ENCODE measurements at regions not wholly inside any gene's neighbourhood (a gene's known extent, or its start where the extent isn't known, plus 50 kb on each side); places are given as distances from the start of the nearest gene placed in this dataset.

DNA sequence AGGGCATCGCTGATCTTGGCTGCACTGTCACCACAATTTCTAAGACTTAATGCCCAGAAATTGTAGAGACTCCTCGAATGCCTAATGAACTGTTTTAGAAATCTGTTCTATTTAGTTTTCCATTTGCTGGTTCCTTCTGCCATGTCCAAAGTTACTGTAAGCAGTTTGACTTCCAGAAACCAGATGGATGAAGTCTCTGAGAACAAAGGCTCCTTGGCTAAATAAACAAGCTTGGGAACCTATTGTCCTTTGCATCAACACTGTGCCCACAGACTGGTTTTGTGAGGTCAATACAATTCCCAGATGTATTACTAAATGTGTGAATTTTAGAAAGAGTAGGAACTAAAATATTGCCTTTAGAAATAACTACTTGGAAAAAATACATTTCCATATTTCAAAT is 600.2 kb downstream of the NYAP2 start (continued):
- TF ChIP-seq, protein P1, sequence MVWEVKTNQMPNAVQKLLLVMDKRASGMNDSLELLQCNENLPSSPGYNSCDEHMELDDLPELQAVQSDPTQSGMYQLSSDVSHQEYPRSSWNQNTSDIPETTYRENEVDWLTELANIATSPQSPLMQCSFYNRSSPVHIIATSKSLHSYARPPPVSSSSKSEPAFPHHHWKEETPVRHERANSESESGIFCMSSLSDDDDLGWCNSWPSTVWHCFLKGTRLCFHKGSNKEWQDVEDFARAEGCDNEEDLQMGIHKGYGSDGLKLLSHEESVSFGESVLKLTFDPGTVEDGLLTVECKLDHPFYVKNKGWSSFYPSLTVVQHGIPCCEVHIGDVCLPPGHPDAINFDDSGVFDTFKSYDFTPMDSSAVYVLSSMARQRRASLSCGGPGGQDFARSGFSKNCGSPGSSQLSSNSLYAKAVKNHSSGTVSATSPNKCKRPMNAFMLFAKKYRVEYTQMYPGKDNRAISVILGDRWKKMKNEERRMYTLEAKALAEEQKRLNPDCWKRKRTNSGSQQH (CRISPR knock-in tag; IDR thresholded peaks at IDR 0.05; ENCODE audit: low read depth) = no peak
- TF ChIP-seq ZNF468 (CRISPR knock-in tag; IDR thresholded peaks at IDR 0.05) (no peak), REPIN1 (CRISPR knock-in tag; IDR thresholded peaks at IDR 0.05; ENCODE audit: borderline replicate concordance, low read depth) (no peak), NAIF1 (CRISPR knock-in tag; IDR thresholded peaks at IDR 0.05; ENCODE audit: borderline replicate concordance) (no peak)
- TF ChIP-seq, protein P2, sequence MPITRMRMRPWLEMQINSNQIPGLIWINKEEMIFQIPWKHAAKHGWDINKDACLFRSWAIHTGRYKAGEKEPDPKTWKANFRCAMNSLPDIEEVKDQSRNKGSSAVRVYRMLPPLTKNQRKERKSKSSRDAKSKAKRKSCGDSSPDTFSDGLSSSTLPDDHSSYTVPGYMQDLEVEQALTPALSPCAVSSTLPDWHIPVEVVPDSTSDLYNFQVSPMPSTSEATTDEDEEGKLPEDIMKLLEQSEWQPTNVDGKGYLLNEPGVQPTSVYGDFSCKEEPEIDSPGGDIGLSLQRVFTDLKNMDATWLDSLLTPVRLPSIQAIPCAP (CRISPR knock-in tag; IDR thresholded peaks at IDR 0.05; ENCODE audit: low read depth) = no peak

DNA sequence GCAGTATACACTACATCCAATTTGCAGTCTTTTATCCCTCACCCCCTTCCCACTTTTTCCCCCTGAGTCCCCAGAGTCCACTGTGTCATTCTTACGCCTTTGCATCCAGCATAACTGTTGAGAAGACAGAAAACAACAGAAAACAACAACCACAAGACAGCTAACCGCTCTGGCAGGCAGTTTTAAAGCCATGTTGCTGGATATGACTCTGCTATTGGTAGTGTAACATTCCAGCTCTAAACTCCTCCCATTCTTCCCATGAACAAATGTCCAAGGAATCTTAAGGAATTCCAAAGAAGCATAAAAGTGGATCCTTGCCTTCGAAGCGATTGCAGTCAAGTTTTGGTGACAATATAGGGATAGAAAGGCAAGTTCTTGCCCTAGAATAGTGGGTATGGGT is 599.1 kb downstream of the NYAP2 start:
- Histone ChIP-seq H3K79me2 (ENCODE audit: insufficient read depth, low read length) (no peaks in the 10 kb centered on the region), H3K4me1 (ENCODE audit: insufficient read depth, low read length) (peaks cover 7% of the 10 kb centered on the region; the same call in 1 of the 2 replicates), H3K9ac (ENCODE audit: insufficient read depth, low read depth, low read length) (no peak overlapping the region), H3K9me3 (ENCODE audit: low read length) (no peaks in the 10 kb centered on the region), H3K36me3 (replicated peaks in 1 of 2; ENCODE audit: control insufficient read depth in 1 of 2, insufficient read depth in 2 of 2, low read length in 2 of 2) (no peaks in the 10 kb centered on the region), H3K4me2 (ENCODE audit: low read depth, low read length) (no peak overlapping the region), H4K20me1 (ENCODE audit: insufficient read depth, low read length) (no peaks in the 10 kb centered on the region), H2AFZ (ENCODE audit: low read length) (no peak overlapping the region), H3K4me3 (replicated peaks in 1 of 3; ENCODE audit: insufficient read depth in 1 of 3, low read depth in 2 of 3, low read length in 3 of 3) (no peak overlapping the region), H3K27me3 (ENCODE audit: control insufficient read depth in 1 of 2, insufficient read depth in 2 of 2, low read length in 2 of 2) (no peaks in the 10 kb centered on the region; a peak in 1 of 5 replicates), H3K27ac (ENCODE audit: extremely low read length, insufficient read depth, low read length) (no peak overlapping the region)
- intact Hi-C loops (cut with micrococcal nuclease; ENCODE audit: unreplicated experiment) = no loop called here
- ChIA-PET POLR2A (no interaction called here), CTCF (ENCODE audit: low intra/inter-chr PET ratio, low total read pairs) (no interaction called here)
- FAIRE-seq (no peak), ATAC-seq (no peak), DNase-seq (ENCODE audit: low spot score) (no peak)
- in situ Hi-C loops (cut with HindIII; ENCODE audit: extremely low pct_ligation_motif_present, low pct_unique_long_range_greater_than_20kb) = no loop called here
- no TSS peak for BruUV-seq (replicated peaks)
- TF ChIP-seq ZNF10 (CRISPR knock-in tag; IDR thresholded peaks at IDR 0.05; ENCODE audit: borderline replicate concordance, low read depth) (no peak), CHCHD3 (CRISPR knock-in tag; IDR thresholded peaks at IDR 0.05) (no peak), ZNF737 (CRISPR knock-in tag; IDR thresholded peaks at IDR 0.05; ENCODE audit: borderline replicate concordance) (no peak), RBM22 (optimal IDR thresholded peaks at IDR 0.05; ENCODE audit: low read length) (no peak), ZNF136 (CRISPR knock-in tag; IDR thresholded peaks at IDR 0.05; ENCODE audit: low read depth) (no peak), ZNF615 (CRISPR knock-in tag; IDR thresholded peaks at IDR 0.05; ENCODE audit: borderline replicate concordance) (no peak), ZBTB3 (CRISPR knock-in tag; IDR thresholded peaks at IDR 0.05; ENCODE audit: borderline replicate concordance, low read depth) (no peak), CENPX (CRISPR knock-in tag; IDR thresholded peaks at IDR 0.05) (no peak), FOSL2 (CRISPR knock-in tag; IDR thresholded peaks at IDR 0.05) (no peak)
- TF ChIP-seq, protein P3, sequence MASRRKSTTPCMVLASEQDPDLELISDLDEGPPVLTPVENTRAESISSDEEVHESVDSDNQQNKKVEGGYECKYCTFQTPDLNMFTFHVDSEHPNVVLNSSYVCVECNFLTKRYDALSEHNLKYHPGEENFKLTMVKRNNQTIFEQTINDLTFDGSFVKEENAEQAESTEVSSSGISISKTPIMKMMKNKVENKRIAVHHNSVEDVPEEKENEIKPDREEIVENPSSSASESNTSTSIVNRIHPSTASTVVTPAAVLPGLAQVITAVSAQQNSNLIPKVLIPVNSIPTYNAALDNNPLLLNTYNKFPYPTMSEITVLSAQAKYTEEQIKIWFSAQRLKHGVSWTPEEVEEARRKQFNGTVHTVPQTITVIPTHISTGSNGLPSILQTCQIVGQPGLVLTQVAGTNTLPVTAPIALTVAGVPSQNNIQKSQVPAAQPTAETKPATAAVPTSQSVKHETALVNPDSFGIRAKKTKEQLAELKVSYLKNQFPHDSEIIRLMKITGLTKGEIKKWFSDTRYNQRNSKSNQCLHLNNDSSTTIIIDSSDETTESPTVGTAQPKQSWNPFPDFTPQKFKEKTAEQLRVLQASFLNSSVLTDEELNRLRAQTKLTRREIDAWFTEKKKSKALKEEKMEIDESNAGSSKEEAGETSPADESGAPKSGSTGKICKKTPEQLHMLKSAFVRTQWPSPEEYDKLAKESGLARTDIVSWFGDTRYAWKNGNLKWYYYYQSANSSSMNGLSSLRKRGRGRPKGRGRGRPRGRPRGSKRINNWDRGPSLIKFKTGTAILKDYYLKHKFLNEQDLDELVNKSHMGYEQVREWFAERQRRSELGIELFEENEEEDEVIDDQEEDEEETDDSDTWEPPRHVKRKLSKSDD (CRISPR knock-in tag; IDR thresholded peaks at IDR 0.05; ENCODE audit: low read depth) = no peak
- 3% methylated on average over 4 of the region's 4 CpGs for WGBS (ENCODE audit: low lambda C conversion rate)
